ENCODE measurements at regions not wholly inside any gene's neighbourhood (a gene's known extent, or its start where the extent isn't known, plus 50 kb on each side); places are given as distances from the start of the nearest gene placed in this dataset.
"Not testable (repeated sequence)": the region's sequence is repeated elsewhere in the genome, so short reads cannot be mapped to it uniquely, and the experiment has no call there.

- DNase-seq: no peak
Measured at GRCh38 chr3:152724270-152724669, 110.7 kb upstream of the P2RY1 start.

GRCh38 chr3:152728231-152728980, 106.5 kb upstream of the P2RY1 start:
- DNase-seq: no peak

GRCh38 chr3:152729906-152730305, 105.0 kb upstream of the P2RY1 start:
- no peak for DNase-seq

GRCh38 chr3:152731511-152731910, 103.4 kb upstream of the P2RY1 start:
- DNase-seq: no peak

- DNase-seq: no peak
Measured at GRCh38 chr3:152733584-152734119, 101.3 kb upstream of the P2RY1 start.

- DNase-seq: peak; percentile 77
Measured at GRCh38 chr3:152737021-152737908, 97.7 kb upstream of the P2RY1 start.

- DNase-seq: peak; percentile 38
Measured at GRCh38 chr3:152738656-152739055, 96.3 kb upstream of the P2RY1 start.

GRCh38 chr3:152742368-152743347, 92.3 kb upstream of the P2RY1 start:
- no peak for DNase-seq

- no peak for DNase-seq
Measured at GRCh38 chr3:152745646-152746045, 89.3 kb upstream of the P2RY1 start.

GRCh38 chr3:152754303-152754702, 80.6 kb upstream of the P2RY1 start:
- DNase-seq: no peak

GRCh38 chr3:152756807-152757206, 78.1 kb upstream of the P2RY1 start:
- no peak for DNase-seq

- DNase-seq: no peak
Measured at GRCh38 chr3:152760024-152760563, 74.8 kb upstream of the P2RY1 start.

GRCh38 chr3:152760591-152760990, 74.3 kb upstream of the P2RY1 start:
- DNase-seq: no peak

GRCh38 chr3:152768478-152768877, 66.5 kb upstream of the P2RY1 start:
- DNase-seq: no peak

- DNase-seq: no peak
Measured at GRCh38 chr3:152769523-152769922, 65.4 kb upstream of the P2RY1 start.

GRCh38 chr3:152770296-152770695, 64.6 kb upstream of the P2RY1 start:
- no peak for DNase-seq

- DNase-seq: no peak
Measured at GRCh38 chr3:152771120-152771519, 63.8 kb upstream of the P2RY1 start.

- DNase-seq: no peak
Measured at GRCh38 chr3:152772674-152773225, 62.2 kb upstream of the P2RY1 start.

- DNase-seq: no peak
Measured at GRCh38 chr3:152773633-152774032, 61.3 kb upstream of the P2RY1 start.

- not testable (repeated sequence) for DNase-seq
Measured at GRCh38 chr3:152774230-152774629, 60.7 kb upstream of the P2RY1 start.

- no peak for DNase-seq
Measured at GRCh38 chr3:152778022-152778421, 56.9 kb upstream of the P2RY1 start.

GRCh38 chr3:152779653-152780052, 55.3 kb upstream of the P2RY1 start:
- peak; percentile 84 for DNase-seq
